ENCODE measurements at regions not wholly inside any gene's neighbourhood (a gene's known extent, or its start where the extent isn't known, plus 50 kb on each side); places are given as distances from the start of the nearest gene placed in this dataset.

DNA sequence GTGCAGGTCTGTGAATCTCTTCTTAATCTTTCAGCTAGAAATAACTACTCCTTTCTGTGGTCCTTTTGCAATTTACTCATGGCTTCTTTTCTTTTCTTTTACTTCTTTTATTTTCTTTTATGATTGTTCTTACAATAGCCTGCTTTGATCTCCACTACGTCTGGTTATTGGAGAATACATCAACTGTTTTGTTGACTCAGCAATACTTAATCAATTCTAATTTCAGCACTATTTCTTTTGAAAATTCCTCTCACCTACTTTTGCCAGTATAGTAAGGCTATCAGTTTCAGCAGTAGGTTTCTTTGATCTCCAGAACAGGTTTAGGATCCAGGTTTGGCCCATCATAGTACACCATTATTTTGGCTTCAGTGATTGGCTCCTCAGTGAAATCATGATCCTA lies 111.8 kb upstream of the DPP10 start:
- TF ChIP-seq, protein P1, sequence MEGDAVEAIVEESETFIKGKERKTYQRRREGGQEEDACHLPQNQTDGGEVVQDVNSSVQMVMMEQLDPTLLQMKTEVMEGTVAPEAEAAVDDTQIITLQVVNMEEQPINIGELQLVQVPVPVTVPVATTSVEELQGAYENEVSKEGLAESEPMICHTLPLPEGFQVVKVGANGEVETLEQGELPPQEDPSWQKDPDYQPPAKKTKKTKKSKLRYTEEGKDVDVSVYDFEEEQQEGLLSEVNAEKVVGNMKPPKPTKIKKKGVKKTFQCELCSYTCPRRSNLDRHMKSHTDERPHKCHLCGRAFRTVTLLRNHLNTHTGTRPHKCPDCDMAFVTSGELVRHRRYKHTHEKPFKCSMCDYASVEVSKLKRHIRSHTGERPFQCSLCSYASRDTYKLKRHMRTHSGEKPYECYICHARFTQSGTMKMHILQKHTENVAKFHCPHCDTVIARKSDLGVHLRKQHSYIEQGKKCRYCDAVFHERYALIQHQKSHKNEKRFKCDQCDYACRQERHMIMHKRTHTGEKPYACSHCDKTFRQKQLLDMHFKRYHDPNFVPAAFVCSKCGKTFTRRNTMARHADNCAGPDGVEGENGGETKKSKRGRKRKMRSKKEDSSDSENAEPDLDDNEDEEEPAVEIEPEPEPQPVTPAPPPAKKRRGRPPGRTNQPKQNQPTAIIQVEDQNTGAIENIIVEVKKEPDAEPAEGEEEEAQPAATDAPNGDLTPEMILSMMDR (IDR thresholded peaks at IDR 0.05) = no peak
- TF ChIP-seq POLR2A (IDR thresholded peaks at IDR 0.05) = no peak

Data from body of pancreas (tissue), 4 donors.